Stimulated activated CD8-positive, alpha-beta memory T cell treated with anti-CD3 and anti-CD28 coated beads, Interleukin-7, amount 100 ng/mL, for 1 hour (primary cell): ENCODE measurements at regions not wholly inside any gene's neighbourhood (a gene's known extent, or its start where the extent isn't known, plus 50 kb on each side); places are given as distances from the start of the nearest gene placed in this dataset.

Experiments
- DNase-seq, 2 donors: peaks; one replicate each; pipeline ENCODE4 v3.0.0-alpha.2; 2020; ENCODE audit warnings: low read depth in 2 of 2

- DNase-seq: no peak
Measured at GRCh38 chr4:138756519-138756918, 259.1 kb upstream of the NOCT start.

DNA sequence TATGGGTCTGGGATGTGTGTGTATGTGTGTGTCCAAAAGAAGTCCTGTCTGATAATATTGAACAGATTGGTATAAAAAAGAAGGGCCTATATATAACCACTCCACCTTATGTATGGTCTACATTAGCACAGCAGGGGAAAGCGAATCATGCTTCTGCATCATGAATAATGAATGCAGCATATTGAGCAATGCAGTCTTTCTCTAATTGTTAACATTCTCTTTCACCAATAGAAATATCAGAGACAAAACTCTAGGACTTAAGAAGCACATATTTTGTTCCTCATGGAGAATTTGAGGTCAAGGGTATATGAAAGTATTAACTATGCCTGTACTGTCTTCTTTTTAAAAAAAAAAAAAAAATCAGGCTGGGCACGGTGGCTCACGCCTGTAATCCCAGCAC lies 264.3 kb upstream of the NOCT start:
- DNase-seq: no peak

DNA sequence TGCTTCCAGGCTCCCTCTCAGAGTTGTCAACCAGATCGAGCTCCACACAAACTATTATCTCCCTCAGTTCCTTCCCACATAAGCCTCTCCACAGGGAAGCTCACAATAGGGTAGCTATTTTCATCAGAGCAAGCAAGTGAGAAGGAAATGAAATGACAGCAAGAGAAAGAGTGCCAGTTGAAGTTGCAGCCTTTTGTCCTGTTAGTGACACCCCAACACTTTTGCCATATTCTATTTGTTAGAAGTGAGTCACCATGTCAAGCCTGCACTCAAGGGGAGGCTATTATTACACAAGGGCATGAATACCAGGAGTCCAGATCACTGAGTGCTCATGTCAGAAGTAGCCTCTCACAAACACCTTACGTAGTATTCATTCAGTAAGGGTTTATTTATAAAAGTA lies 266.3 kb upstream of the NOCT start:
- DNase-seq: no peak

GRCh38 chr4:138741766-138742377 lies 273.7 kb upstream of the NOCT start:
- DNase-seq: no peak

GRCh38 chr4:138740816-138741745 lies 274.5 kb upstream of the NOCT start:
- DNase-seq: no peak

GRCh38 chr4:138736362-138736761 lies 279.2 kb upstream of the NOCT start:
- DNase-seq: no peak

GRCh38 chr4:138734746-138735145 lies 280.8 kb upstream of the NOCT start:
- no peak for DNase-seq

DNA sequence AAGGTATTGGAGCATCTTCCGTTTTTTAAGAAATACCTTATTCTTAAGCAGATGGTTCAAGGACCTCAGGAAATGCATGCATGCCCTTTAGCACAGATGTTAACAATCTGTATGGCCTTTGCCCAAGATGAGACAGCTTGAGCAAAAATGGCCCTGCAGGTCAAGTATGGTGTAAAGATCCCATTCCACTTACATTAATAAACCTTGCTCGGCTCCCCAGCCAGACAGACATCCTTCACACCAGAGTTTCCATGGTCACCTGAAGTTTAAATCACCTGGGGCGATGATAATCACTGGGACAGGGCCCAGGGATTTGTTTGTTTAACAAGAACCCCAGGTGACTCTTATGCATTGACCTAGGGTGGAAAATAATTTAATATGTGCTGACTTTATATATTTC lies 287.0 kb upstream of the NOCT start:
- no peak for DNase-seq

DNA sequence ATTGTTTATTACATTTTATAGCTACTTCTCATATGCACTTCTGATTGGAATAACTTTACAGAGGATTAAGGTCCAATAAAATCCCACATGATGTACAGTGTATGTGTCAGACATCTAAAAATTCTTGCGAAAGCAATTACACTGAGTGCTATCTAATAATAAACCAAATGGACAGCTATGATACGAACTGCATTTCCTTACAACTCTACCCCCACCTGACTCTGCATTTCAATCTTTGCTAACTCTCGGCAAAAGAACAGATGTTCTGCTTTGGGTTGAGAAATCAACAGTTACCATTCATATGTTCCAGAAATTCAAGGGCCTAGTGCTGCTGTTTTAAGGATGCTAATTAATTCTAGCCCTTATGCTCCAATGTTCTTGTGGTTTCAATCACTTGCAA lies 287.9 kb upstream of the NOCT start:
- no peak for DNase-seq

- no peak for DNase-seq
Measured at GRCh38 chr4:138724530-138724929, 291.1 kb upstream of the NOCT start.

DNA sequence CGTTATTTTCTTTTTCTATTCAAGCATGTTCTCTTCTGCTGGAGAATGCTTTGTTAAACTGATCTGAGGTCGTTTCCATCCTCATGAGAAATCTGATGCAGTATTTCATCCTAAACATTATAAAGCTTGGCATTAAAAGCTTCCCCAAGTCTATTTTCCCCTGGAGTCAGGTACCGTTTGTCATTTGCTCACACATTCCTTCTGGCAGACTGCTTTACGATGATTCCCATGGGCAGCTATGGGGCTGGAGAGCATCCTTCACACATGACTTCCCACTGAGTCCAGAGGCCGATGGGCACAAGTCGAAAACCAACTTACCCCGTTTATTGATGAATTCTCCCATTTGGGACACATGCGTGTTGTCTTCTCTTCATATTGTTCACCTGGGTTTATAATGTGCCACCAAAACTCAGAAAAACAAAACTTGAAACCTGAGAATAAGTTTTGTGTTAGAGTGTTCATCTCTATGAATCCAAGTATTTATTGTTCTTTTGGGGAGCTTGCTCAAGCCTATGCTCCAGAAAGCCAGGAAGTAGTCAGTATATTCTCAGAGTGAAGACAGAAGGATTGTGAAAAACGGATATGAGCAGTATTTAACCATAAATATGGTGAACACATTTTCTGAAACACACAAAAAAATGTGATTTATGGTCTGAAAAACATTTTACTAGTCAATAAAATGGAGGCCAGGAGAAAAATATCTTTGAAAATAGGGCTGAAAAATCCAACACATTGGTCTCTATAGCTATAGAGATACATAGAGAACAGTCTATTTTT lies 298.8 kb upstream of the NOCT start:
- no peak for DNase-seq

DNA sequence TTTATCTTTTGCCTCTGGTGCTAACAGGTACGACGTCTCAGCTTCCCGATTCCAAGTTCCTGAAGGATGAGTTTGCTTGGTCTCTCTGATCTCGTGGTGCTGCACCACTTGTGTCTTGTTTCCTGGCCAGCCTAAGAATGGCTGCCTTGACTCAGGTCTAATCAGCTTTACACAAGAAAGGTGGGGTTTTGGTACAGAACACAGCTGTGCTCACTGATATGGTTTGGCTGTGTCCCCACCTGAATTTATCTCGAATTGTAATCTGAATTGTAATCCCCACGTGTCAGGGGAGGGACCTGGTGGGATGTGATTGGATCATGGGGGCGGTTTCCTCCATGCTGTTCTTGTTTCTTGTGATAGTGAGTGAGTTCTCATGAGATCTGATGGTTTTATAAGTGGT lies 305.3 kb upstream of the NOCT start:
- DNase-seq: no peak

DNA sequence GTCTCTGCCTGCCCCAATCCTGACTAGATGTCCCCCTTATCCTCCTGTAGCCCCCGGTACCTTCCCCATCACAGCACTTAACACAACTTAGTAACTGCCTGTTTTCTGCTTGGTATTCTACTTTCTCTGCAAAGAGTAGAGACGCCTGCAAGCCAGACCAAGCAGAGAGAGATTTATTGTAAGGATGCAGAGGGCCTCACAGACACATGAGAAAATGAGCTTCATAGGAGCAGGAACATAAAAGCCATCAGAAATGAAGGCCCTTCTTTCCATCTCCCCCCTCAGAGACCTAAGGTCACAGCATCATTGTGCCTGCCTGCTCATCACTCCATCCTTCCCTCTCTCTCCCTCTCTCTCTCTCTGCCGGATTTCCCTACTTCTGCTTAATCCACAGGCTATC lies 305.7 kb upstream of the NOCT start:
- DNase-seq: no peak

DNA sequence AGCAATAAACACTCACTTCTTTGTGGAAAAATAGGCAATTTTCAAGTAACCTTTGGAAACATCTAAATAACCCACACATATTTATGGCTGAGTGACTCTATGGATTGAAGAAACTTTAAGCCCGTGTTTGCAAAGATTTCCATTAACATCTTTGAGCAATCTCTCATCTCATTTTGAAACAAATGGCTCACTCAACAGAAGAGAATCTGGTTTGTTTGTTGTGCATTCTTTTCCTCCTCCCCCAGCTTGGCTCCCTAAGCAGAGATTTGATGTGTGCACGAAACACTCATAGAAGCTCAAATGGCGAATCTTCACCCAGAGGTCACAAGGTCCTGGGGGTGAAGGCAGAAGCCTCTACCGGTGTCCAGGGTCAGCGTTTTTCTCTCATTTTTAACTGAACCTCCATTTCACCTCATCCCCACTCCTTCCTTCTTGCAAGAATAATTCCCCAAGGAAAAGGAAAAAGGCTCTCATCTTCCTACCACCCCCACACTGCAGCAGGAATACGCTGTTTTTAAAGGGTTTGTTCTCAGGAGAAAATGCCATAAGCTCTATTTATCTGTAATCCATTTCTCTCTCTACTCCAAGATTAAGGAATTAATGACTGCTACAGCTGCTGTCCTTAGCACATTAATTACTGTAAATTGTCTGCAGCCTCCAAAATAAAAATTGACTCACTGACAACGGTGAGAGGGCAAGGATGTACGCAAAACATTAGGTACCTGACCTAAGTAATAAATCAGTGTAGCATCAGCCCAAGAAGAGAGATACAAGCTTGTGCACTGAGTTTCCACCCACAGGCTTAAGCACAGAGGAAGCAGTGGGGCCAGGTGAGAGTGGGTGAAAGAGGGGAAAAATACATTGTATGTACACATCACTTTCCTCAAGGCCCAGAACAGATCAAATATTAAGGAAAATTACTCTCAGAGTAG lies 307.6 kb upstream of the NOCT start:
- DNase-seq: no peak

DNA sequence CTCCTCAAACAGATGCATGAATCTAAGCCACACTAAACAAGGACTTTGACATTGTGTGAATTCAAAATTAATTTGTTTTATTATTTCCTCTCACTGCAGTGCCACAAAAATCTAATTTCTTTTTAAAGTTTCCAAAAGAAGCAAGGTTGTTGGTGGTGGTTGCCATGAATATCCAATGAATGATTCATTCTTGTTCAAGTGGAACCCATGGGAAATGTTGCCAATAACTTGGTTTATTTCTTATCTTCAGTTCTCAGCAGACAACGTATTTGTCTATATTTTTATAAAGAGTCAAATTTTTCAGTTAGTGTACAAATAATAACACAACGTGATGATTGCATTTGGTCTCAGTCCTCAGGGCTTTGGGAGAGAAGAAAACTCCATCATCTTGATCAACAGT lies 309.4 kb upstream of the NOCT start:
- DNase-seq: no peak

GRCh38 chr4:138702190-138702824 lies 313.3 kb upstream of the NOCT start:
- no peak for DNase-seq

- no peak for DNase-seq
Measured at GRCh38 chr4:138698641-138699040, 316.9 kb upstream of the NOCT start.

DNA sequence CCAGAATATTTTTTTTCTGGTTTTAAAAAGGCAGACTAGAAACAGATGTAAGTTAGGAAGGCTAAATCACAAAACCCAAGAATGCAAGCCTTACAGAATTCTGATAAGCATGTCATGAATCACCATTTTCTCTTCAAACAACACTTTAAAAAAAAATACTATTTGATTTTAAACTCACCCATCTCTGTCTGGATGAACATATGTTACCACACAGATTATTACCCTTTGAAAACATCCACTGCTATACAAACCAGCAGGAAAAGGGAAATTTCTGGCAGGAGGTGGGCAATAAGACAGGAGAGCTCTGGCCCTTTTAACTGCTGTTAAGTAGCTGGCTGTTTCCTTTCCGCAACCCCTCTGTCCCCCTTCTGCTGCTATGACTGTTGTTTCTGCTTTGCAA lies 317.7 kb upstream of the NOCT start:
- no peak for DNase-seq

- DNase-seq: no peak
Measured at GRCh38 chr4:138696771-138697170, 318.8 kb upstream of the NOCT start.

DNA sequence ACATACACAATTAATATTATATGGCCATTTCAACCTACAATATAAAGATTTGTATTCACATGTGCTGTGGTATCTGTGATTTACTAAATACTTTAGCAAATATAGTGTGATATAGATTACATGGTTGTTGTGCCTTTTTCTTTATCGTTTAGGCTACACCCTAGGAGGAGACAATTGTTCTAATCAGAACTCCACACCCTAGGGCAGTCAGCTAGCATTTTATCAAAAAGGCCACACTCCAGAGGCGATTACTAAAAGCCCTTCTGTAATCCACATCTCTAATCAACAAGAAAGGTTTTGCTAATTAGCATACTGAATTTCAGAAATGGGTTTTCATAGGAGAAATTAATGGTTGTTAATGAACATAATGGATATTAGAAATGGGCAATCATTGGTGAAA lies 319.5 kb upstream of the NOCT start:
- DNase-seq: no peak

- DNase-seq: no peak
Measured at GRCh38 chr4:138693526-138693925, 322.1 kb upstream of the NOCT start.
